GM19395 (cell line): ENCODE measurements at regions not wholly inside any gene's neighbourhood (a gene's known extent, or its start where the extent isn't known, plus 50 kb on each side); places are given as distances from the start of the nearest gene placed in this dataset.
"Not testable (repeated sequence)": the region's sequence is repeated elsewhere in the genome, so short reads cannot be mapped to it uniquely, and the experiment has no call there.

ENCODE experiments used
- ATAC-seq: cut with Tn5 transposase; IDR thresholded peaks from one replicate; pipeline ENCODE4 v1.9.1; 2021; ENCODE audit warnings: mild to moderate bottlenecking, moderate library complexity; ENCODE audit not compliant: unreplicated experiment

DNA sequence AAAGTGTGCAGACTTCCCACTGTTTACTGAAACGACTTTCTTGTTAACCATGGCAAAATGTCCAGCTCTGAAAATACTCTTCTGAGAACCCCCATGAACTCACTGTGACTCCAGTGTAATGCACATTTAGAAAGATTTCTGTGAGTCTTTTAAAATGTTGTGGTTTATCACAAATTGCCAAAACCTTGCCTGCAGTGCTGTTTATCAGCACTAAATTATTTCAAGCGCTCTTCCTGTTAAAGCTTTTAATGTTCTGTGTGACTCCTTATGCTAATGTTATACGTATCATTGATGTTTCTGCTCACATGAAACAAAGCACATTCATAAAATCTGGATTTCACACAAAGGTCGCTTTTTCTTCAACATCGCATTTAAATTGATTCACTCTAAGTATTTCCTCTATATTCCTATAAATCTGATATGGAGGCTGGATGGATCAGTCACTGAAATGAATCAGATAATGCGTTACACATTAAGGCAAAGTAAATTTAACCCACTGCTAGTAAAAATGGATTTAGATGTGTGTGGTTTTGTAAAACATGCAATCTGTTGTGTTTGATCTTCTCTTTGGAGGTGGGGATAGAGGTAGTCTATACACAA is 521.2 kb downstream of the NYAP2 start:
- ATAC-seq: no peak

DNA sequence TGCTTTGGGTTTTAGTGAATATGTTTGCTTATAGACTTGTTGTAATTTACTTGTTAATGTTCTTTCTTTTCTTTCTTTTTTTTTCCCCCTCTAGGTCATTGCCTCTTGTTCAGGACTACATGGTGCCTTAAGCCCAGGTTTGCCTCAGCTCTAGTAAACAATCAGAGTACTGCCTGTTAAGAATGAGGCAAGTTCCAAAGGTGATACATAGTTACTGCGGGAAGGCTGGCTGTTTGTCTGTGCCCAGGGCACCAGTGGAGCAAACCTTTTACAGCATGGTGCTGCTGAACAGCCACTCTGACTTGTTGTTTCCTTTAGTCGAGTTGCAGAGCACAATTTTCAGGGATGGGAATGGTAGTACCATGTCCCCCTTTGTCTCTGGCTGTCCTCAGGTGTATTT is 517.2 kb downstream of the NYAP2 start:
- no peak for ATAC-seq

DNA sequence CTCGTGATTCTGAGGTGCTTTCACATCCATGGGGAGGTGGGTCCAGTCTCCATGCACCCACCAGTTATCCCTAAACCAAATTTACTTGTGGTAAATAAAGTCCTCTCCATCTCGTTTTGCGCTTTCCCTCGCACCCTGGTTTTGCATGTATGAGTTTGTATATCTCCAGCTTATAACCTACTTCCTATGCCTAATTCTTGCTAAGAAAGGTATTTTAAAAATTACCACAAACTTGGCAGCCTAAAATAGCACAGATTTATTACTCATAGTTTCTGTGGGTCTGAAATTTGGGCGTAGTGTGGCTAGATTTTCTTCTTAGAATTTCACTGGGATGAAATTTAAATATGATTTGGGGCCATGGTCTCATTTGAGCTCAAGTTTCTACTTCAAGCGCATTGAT is 511.5 kb downstream of the NYAP2 start:
- ATAC-seq: no peak

DNA sequence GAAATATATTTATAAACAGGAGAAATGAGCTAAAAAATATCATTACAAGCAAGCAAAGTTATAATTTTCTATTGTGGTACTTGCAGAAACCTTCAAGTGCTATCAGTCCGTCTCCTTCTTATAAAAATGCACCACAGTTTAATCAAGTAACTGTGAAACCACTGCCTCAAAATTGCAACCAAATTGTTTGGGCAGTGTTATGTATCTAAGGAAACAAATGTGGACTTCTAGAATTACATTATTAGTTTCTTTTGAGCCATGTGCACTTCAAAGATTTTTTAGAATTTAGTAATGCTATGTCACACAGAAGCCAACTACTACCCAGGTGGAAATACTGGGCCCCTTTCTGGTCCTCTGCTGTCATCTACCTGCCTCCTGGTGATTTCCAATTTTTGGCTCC is 495.6 kb downstream of the NYAP2 start:
- no peak for ATAC-seq

DNA sequence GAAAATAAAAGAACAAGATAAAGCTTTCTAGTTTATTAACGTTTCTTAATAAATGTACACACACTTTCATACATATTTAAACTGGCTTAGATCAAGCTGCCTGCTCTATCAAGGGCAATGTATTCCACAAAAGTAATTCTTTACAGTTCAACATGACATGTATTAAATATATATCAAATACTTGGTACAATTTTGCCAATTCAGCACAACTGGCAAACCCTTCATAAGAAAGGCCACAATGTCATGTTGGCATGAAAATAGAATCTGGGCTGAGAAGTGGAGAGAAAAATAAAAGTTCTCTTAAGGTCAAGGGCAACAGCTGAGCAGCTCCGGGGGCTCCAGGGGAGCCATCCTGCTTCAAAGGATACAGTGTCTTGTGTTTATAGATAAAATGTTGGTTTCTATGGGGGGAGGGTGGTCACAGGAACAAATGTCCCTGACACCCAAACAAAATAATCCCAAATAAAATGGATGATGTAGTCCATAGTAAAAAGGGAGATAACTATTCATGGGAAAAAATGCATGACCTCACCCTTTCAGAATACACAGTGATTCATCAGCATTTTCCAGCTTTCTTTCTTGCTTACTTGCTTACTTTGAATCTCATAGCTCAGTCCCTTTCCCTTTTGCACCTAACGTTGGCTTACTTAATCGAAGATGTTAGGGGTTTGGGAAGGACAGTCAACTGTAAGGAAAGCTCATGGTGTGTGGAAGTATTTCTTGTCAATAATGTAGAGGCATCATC is 494.9 kb downstream of the NYAP2 start:
- no peak for ATAC-seq

DNA sequence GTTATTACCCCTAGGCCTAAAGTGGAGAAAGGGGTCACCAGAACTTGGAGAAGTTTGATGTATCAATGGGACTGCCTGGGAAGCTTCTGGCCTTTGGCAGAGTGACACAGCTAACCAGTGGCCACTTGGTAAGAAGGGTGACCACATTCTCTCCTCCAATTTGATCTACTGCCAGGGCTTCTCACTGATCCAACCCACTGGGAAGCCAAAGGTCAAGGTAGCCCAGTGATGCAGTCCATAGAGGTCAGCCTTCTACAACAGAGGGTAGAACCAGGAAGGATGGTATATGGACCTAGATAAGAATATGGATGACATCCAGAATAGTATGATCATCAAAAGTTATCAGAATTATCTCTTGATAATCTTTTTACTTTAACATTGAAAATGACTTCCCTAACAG is 493.6 kb downstream of the NYAP2 start:
- ATAC-seq: no peak

DNA sequence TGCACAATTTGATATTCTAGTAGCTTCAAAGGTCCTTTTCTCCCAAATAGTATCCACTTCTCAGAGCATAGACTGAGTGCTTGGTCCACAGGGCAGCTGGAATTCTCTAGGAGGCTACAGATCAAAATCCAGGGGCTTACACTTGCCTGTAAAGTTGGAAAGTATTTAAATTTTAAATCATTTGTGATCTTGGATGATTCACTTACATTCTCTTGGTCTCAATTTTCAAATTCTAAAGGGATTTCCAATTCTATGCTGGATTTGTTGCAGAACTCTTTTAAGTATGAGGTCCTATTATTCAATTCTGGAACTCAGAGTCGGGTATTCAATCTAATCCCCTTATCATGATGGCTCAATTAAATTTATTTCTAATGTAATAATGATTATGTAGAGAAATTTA is 492.3 kb downstream of the NYAP2 start:
- no peak for ATAC-seq

DNA sequence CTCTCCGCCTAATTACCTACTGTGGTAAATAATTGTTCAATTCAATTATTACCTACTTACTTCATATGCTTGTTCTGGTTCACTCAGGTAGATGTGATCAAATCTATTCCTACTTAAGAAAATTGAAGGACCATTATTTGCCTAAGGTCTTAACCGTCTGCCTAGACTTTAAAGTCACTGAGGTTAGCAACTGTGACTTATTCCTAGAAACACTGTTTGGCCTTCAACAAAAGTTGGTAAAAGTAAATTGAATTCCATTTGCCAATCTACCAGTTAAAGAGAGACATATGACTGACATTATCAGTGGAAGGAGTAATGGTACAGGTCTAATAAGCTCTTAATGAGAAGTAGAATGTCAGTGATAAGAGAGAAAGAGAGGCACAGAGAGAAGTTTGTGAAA is 491.5 kb downstream of the NYAP2 start:
- no peak for ATAC-seq

DNA sequence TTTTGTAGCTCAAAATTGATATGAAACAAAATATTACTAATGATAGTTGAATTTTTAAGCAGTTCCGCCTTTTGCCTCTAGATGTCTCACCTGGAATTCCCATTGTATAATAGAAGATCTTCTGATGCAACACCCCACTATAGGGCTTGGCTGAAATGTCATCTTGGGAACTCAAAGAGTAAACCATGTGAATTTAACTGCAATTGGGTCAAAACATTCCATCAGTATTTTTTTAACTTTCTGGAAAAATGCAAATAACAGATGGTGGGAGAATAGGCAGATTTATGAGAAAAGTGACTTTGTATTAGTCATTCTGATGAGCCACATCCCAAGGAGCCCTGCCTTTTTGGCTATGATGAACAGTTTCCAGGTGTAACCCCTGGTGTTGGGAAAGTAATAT is 489.9 kb downstream of the NYAP2 start:
- ATAC-seq: peak; percentile 87

DNA sequence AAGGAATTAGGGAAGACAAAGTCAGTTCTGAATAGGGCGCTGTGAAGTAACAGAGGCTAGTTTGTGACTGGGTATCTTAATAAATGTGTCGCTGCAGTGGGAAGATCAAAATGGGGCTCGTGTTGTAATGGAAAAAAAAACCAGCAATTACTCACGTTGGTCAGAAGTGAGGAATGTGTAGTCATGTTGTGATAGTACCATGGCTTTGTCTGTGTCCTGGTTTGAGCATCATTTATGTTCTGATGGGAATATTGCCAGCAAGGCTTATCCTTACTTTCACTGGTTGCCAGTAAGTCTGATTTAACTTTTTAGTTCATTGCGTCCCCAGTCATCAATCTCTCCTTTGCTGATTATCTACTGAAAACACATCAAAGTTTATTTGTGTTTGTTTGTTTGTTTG is 467.6 kb downstream of the NYAP2 start:
- ATAC-seq: no peak

DNA sequence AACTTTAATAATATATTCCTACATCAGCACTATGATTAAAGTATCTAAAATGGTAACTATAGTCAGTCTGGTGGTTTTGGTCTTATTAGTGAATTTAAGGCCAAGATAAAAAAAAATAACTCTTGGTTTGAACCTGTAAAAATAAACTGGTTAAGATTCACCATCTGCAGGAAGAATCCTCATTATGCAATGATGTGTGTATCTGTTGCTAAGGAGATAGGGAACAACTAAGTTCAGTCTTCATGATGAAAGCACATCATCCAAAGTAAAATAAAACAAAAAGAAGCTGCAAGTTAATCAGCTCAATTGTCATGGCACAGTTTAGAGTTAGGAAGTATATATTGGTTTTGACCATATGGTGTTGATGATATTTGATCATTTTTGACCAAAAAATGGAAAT is 466.0 kb downstream of the NYAP2 start:
- no peak for ATAC-seq

DNA sequence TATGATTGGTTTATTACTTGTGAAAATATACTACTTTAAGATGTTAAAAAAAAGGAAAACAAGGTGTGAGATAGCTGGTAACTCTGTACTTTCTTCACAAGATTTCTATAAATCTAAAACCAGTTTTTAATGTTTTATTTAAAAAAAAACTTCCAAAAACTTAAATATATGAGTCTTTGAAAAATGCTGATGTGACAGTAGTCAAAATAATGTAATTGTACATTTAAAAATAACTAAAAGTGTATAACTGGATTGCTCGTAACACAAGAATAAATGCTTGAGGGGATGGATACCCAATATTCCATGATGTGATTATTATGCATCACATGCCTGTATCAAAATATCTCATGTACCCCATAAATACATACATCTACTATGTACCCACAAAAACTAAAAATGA is 464.9 kb downstream of the NYAP2 start:
- no peak for ATAC-seq

DNA sequence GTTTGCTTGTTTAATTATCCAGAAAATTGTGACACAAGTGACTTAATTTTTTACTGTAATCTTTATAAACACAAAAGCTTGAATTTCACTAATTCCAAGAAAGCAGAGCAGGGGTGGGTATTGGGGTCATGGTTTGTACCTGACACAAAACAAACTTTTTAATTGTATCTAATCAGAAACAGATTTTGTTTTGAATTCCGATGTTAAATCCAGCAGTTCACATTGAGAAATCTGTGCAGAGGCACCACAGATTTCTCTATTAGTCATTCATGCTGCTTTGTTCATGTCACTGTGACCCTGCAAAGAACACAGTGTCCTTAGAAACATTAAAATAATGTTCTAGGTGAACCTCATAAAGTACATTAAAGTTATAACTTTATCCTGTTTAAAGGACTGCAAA is 443.4 kb downstream of the NYAP2 start:
- no peak for ATAC-seq

DNA sequence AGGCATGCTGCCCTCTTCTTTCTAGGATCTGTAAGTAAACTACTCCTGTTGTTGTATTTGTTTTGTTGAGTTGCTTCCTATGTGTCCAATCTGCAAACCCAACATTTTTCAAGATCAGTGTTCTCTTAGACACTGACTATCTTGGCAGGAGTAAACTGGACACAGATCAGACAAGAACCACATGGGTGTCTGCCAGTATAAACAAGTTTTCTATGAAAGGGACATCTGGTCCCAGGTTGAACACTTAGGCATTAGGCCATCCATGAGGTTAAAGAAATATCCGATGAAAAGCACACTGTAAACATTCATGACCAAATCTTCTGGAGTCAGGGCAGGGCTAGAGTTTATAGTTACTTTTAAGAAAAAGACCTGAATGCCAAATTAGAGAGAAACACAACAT is 441.8 kb downstream of the NYAP2 start:
- no peak for ATAC-seq

DNA sequence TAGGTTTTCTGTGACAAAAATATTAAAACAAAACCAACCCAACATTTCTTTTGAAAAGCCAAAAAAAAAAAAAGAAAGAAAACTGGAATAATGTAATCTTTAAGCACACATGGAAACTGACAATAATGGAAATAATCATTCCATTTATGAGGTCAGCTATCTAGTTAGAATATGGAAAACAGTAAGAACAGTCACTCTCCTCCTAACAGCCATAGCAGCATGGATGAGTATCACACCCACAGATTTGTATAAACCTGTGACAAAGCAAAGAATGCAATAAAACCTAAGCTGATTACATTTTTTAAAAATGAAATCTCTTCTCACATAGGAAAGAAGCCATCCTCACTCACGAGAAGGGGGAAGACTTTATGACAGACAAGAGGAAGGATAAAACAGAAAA is 437.8 kb downstream of the NYAP2 start:
- ATAC-seq: no peak

DNA sequence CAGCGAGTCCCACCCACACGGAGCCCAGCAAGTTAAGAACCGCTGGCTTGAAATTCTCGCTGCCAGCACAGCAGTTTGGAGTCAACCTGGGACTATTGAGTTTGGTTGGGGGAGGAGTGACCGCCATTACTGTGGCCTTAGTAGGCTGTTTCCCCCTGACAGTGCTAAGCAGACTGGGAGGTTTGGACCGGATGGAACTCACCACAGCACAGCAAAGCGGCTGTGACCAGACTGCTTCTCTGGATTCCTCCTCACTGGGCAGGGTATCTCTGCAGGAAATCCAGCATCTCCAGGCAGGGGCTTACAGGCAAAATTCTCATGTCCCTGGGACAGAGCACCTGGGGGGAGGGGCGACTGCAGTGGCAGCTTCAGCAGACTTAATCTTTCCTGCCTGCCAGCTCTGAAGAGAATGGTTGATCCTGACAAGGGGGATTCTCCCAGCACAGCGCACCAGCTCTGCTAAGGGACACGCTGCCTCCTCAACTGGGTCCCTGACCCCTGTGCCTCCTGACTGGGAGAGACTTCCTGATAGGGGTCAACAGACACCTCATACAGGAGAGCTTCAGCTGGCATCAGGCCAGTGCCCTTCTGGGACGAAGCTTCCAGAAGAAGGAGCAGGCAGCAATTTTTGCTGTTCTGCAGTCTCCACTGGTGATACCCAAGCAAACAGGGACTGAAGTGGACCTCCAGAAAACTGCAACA is 425.4 kb downstream of the NYAP2 start:
- no peak for ATAC-seq

DNA sequence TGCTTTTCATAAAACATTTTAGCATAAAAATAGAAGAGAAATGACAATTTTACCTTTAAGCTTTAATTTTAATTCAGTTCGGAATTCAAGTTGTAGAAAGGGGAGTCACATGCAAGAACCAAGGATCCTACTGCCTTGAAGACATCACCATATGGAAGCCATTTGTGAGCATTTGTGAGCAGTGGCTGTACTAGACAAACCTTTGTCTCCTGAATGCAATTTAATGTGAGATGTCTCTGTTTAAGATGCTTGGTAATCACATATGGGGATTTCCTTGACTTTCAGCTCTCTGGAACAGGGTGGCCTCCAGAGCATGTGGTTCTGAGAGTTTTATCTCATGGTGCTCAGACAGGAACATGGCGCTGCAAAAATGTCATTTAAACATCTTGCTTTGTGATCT is 421.8 kb downstream of the NYAP2 start:
- ATAC-seq: no peak

DNA sequence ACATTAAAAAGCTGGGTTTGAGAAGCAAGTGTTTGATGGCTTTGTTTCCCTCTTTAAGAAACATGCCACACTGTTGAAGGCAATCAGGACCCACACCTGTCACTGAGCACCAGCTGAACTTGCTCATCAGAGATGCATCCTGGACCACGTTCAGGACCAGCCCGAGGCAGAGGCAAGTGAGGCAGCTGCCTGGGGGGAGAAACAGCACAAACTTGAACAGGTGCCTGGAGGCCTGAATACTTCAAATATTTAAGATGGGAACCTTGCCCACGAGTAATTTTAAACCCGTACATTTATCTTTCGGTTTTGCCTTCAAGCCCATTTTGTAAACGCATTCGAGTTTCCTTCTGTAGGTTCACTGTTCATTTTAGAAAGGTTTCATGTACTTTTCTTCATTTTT is 421.3 kb downstream of the NYAP2 start:
- no peak for ATAC-seq

DNA sequence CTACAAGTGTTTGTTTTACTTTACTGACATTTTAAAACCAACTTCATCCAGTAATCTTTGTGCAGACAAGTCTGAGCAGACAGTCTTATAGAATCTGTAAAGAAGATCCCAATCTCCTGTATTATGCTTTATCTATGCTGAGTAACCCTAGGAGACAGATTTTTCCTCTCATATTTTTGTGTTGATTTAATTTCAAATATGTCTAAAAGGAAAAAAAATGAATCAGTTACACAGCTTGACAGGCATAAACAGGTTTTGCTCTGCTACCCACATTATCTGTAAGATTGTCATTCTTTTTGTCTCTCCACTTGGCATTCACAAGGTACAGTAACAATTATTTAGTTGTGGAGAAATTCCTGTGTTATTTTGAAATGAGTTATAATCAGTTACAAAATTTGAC is 415.0 kb downstream of the NYAP2 start:
- no peak for ATAC-seq

DNA sequence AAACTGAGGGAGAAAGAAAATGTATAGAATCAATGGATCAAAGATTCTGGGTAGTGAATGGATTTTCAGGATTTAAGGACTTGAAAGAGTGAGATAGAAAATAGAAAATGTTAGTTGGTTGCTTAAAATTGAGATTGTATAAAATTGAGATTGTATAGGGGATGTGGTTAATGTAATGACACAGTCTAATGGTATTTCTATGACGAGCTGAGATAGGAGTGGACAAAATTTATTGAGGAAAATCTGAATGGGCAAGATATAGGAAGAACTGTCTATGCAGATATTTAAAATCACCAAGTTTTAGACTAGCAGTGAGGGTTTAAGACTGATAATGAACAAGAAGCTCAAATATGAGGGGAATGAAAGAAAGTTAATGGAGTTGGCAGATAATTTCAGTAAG is 406.6 kb downstream of the NYAP2 start:
- no peak for ATAC-seq

DNA sequence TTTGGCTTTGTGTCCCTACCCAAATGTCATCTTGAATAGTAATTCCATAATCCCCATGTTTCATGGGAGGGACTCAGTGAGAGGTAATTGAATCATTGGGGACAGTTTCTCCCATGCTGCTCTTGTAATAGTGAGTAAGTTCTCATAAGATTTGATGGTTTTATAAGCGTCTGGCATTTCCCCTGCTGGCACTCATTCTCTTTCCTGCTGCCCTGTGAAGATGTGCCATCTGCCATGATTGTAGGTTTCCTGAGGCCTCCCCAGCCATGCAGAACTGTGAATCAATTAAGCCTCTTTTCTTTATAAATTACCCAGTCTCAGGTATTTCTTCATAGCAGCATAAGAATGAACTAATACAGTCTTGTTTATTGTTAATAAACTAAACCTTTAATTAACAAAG is 402.6 kb downstream of the NYAP2 start:
- not testable (repeated sequence) for ATAC-seq

DNA sequence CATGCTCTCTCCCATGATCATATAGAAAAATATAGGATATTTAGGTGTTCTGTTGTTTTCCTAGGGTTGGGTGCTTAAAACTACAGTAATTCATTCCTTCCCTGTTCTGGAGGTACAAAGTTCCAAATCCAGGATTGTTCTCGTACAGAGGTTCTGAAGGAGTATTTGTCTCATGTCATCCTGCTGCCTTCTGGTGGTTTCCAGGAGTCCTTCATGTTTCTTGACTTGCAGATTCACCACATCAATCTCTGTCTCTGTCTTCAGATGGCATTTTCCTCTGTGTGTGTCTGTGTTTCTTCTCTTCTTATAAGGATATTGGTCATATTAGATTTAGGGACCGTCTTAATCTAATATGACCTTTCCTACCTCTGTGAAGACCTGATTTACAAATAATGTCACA is 397.9 kb downstream of the NYAP2 start:
- ATAC-seq: no peak
